Mucosa of stomach (tissue), 1 donor: ENCODE measurements at regions not wholly inside any gene's neighbourhood (a gene's known extent, or its start where the extent isn't known, plus 50 kb on each side); places are given as distances from the start of the nearest gene placed in this dataset.

ENCODE experiments used
- H3K27me3 ChIP-seq: one replicate; pipeline ENCODE4 v1.7.0; 2013; ENCODE audit warnings: mild to moderate bottlenecking, low read length; ENCODE audit not compliant: control insufficient read depth, insufficient read depth
- H3K36me3 ChIP-seq: one replicate; pipeline ENCODE4 v1.7.0; 2013; ENCODE audit warnings: low read length; ENCODE audit not compliant: control insufficient read depth, insufficient read depth
- H3K4me1 ChIP-seq: one replicate; pipeline ENCODE4 v1.7.0; 2013; ENCODE audit warnings: mild to moderate bottlenecking, low read length; ENCODE audit not compliant: control insufficient read depth, insufficient read depth
- H3K4me3 ChIP-seq: one replicate; pipeline ENCODE4 v1.7.0; 2013; ENCODE audit warnings: low read length
- H3K9ac ChIP-seq: one replicate; pipeline ENCODE4 v1.7.0; 2013; ENCODE audit warnings: mild to moderate bottlenecking, low read length, moderate library complexity
- H3K9me3 ChIP-seq: one replicate; pipeline ENCODE4 v1.7.0; 2013; ENCODE audit warnings: mild to moderate bottlenecking, low read length, moderate library complexity; ENCODE audit not compliant: control insufficient read depth
- donor health status: Pancreatic carcinoma.

DNA sequence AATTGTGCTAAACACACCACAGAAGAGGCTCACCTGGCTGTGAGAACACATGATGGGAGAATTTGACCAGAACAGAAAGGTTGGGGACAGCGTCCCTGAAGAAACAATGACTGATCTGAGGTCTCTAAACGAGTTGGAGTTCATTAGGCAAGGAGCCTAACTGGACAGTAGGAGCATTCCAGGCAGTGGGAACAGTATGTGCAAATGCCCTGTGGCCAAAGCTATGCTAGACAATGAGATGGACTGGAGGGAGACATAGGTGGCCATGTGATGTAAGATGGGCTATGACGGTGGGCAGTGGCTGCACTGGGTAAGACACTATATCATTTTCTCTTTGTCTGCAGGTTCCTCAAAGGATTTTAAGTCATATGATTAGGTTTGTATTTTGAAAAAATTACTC, 95.1 kb upstream of the ARAP3 start:
- no peaks in the 10 kb centered on the region for H3K27me3 ChIP-seq
- H3K4me3 ChIP-seq: no peak overlapping the region
- no peak overlapping the region for H3K9ac ChIP-seq
- H3K4me1 ChIP-seq: no peaks in the 10 kb centered on the region
- H3K9me3 ChIP-seq: no peaks in the 10 kb centered on the region
- H3K36me3 ChIP-seq: no peaks in the 10 kb centered on the region

DNA sequence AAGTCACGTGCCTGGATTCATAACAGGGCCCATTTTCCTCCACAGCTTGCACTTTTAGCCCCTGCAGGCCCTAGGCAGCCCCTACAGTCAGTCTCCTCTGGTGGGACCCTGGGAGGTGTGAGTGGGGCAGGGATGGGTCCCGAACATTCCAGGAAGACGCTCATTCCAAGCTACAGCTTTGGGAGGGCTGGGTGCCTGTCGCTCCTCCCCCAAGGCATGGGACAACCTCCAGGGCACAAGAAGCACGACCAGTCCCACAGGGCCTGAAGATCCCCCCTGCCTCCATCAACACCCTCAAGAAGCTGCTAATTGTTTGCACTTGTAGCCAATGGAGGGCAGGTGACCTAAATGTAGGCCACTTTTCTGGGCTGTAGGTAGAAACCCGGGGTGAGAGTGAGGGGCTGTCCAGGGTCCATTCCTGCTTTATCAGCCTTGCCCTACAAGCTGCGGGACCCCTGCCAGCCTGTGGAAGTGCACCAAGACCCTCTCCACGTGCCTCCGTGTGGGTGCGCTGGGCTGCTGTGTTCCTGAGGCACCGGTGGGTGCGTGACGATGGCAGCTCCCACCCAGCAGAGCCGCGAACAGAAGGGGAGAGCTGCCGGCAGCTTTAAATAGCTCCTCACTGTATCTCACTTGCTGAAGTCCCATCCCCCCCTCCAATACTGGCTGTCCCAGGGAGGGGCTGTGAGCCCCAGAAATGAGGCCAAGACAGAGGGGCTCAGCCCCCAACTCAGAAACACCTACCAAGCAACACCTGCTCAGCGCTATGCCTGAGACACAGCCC, 91.9 kb upstream of the ARAP3 start:
- Histone ChIP-seq H3K9me3 (no peaks in the 10 kb centered on the region), H3K4me3 (no peak overlapping the region), H3K27me3 (no peaks in the 10 kb centered on the region), H3K4me1 (no peaks in the 10 kb centered on the region), H3K36me3 (no peaks in the 10 kb centered on the region), H3K9ac (no peak overlapping the region)

DNA sequence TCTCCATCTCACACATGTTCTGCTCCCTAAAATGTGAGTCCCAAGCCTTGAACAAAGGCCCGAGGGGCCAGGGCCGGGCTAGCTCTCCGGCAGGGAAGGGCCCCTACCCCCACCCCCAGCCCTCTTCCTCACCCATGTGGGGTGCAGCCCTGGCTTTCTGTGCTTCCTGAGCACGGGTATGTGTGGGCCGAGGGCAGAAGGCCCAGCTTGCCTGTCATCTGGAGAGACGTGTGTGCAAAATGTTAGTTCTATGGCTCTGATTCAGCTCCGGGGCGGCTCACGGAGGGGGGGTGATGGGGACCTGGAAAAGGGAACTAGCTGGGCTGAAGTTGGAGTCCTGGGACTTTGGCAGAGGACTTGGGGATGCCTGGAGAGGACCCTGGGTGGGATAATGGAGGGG, 90.3 kb upstream of the ARAP3 start:
- Histone ChIP-seq H3K4me3 (no peak overlapping the region), H3K9ac (no peak overlapping the region), H3K4me1 (no peaks in the 10 kb centered on the region), H3K36me3 (no peaks in the 10 kb centered on the region), H3K9me3 (no peaks in the 10 kb centered on the region), H3K27me3 (no peaks in the 10 kb centered on the region)

DNA sequence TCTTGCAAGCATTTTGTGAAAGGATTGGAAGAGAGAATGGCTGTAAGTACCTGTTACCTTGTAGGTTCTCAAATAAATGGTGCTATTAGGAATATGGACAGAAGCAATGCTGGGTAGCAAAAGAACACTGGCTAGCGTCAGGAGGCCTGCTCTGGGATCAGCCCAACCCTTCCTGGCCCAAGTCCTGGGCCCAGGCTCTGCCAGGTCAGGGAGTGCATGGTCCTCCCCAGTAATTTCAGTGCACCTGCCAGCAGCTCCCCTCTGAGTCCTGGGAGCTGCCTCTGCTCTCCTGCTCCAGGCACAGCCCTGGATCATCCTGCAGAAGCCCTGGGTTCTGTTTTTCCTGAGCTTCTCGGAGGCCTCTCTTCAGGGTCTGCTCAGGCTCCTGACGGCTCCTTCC, 89.5 kb upstream of the ARAP3 start:
- Histone ChIP-seq H3K27me3 (no peaks in the 10 kb centered on the region), H3K36me3 (no peaks in the 10 kb centered on the region), H3K9me3 (no peaks in the 10 kb centered on the region), H3K4me1 (no peaks in the 10 kb centered on the region), H3K9ac (no peak overlapping the region), H3K4me3 (no peak overlapping the region)

DNA sequence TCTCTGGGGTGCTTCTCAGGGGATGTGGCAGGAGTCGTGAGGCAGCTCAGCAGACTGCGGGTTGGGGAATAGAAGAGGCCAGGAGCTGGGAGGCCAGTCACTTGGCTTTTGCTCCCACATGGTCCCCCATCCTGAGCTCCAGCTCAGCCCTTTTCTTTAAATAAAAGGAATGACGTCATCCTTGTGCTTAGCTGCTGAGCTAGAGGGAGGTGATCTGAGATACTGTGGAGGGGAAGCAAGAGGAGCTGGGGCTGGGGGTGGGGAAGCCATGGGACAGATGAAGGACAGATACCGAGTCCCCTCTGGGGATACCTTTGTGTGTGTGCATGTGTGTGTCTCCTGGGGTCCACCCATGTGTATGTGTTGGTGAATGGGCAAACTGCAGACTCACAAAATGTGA, 89.0 kb upstream of the ARAP3 start:
- Histone ChIP-seq H3K27me3 (no peaks in the 10 kb centered on the region), H3K4me3 (no peak overlapping the region), H3K4me1 (no peaks in the 10 kb centered on the region), H3K9ac (no peak overlapping the region), H3K36me3 (no peaks in the 10 kb centered on the region), H3K9me3 (no peaks in the 10 kb centered on the region)

DNA sequence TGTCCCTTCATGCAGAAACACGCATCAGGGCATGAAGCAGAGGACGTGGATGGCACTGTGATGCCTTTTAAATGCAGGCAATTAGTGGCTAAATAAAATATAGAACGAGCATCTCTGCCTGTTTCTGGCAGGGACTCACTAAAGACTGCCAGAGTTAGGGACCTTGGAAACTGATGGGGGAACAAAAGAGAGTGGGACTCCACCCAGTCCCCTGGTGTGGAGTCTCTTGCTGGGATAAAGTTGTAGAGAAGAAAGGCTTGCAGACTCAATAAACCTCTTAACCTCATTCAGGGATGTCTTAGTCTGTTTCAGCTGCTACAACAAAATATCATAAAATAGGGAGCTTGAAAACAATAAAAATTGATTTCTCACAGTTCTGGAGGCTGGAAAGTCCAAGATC, 87.6 kb upstream of the ARAP3 start:
- Histone ChIP-seq H3K4me1 (no peaks in the 10 kb centered on the region), H3K27me3 (no peaks in the 10 kb centered on the region), H3K9ac (no peak overlapping the region), H3K36me3 (no peaks in the 10 kb centered on the region), H3K4me3 (no peak overlapping the region), H3K9me3 (no peaks in the 10 kb centered on the region)

DNA sequence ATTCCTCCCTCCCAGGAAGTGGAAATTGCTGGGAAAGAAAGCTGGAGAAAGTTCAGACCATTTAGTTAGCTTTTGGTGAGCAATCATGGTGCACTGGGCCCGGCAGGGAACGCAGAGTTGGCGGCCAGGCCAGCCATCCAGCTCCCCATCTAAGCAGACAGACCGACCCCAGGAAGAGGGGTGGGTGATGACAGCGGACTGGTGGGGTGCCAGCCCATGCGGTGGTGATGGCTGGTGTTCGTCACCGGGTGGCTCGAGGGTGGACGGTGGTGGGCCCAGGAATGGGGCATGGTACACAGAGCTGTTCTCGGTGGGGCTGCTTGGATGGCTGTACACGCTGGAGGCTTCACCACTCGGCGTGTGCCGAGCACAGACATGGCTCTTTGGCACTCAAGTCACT, 85.6 kb upstream of the ARAP3 start:
- Histone ChIP-seq H3K4me3 (no peak overlapping the region), H3K4me1 (no peaks in the 10 kb centered on the region), H3K36me3 (no peaks in the 10 kb centered on the region)

DNA sequence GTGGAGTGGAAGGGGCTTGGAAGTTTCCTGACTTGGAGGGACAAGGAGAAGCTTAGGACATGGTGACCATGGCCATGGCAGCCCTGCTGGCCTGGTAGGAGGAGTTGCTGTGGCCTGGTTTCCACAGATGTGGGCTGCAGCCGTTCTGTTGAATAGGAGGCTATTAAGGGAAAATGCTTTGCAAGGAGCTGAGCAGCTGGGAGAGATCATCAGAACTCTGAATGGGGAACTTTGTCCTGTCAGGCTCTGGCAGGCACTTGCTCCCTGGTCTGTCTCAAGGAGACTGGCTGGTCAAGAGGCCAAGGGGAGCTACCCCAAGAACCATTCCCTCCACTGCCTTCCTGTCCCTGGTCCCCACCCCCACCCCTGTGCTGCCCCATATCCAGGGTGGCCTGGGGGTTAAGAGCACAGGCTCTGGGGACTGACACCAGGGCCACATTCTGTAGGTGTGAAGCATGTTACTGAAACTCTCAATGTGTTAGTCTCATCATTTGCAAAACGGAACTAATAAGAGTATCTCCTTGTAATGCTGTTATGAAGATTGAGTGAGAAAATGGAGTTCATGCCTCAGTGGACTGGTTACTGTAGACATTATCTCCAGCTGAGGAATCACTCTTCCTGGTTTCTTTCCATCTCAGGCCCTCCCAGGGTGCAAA, 84.0 kb upstream of the ARAP3 start:
- H3K27me3 ChIP-seq: peaks cover 14% of the 10 kb centered on the region
- no peaks in the 10 kb centered on the region for H3K4me1 ChIP-seq
- no peak overlapping the region for H3K4me3 ChIP-seq
- no peaks in the 10 kb centered on the region for H3K36me3 ChIP-seq
- H3K9me3 ChIP-seq: no peaks in the 10 kb centered on the region
- no peak overlapping the region for H3K9ac ChIP-seq

More for the DNA sequence above, 85.6 kb upstream of the ARAP3 start:
- Histone ChIP-seq H3K9me3 (no peaks in the 10 kb centered on the region), H3K9ac (no peak overlapping the region), H3K27me3 (peaks cover 1% of the 10 kb centered on the region)

DNA sequence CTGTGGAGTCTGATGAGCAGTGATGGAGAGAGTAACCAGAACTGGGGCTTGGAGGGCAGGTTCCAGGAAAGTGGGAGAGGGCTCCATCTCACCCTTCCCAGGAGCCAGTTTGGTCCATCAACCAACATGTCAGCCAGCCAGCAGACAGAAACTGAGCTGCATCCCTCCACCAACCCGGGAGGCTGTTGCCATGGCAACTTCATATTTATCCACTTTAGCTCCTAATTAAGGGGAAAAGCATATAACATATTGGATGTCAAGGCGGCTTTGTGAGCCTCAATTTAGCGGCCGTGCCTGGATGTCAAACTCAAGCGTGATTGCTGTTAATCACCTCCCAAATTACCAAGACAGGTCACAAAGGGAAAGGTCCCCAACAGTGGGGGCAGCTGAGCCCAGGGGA, 81.5 kb upstream of the ARAP3 start:
- H3K4me1 ChIP-seq: no peaks in the 10 kb centered on the region
- H3K9me3 ChIP-seq: no peaks in the 10 kb centered on the region
- H3K36me3 ChIP-seq: no peaks in the 10 kb centered on the region
- H3K27me3 ChIP-seq: peaks cover 22% of the 10 kb centered on the region
- no peak overlapping the region for H3K4me3 ChIP-seq
- H3K9ac ChIP-seq: no peak overlapping the region

DNA sequence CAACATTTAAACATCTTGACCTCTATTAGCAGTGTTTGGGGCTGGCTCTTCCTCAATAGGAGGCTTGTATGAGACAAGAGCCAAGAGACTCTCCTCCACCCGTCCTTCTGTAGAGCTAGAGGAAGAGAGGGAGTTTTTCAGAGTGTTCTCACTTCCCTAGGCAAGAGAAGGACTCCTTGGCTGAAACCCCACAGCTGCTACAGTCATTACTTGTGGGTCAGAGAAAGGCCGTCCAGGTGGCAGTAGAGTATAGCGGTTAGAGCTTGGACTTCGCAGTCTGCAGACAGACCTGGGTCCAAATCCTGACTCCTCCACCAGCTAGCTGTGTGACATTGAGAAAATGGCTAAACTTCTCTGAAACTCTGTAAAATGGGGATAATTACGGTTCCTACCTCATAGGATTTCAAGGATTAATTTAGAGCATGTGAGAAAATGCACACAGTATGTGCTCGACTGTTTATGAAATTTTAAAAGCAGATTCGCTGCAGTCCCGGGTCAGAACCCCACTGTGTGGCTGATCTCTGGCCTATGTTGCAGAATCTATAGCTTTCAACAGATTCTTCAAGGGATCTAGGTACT, 80.8 kb upstream of the ARAP3 start:
- Histone ChIP-seq H3K9ac (no peak overlapping the region), H3K4me3 (no peak overlapping the region), H3K36me3 (no peaks in the 10 kb centered on the region), H3K9me3 (no peaks in the 10 kb centered on the region), H3K4me1 (no peaks in the 10 kb centered on the region), H3K27me3 (peaks cover 28% of the 10 kb centered on the region)

DNA sequence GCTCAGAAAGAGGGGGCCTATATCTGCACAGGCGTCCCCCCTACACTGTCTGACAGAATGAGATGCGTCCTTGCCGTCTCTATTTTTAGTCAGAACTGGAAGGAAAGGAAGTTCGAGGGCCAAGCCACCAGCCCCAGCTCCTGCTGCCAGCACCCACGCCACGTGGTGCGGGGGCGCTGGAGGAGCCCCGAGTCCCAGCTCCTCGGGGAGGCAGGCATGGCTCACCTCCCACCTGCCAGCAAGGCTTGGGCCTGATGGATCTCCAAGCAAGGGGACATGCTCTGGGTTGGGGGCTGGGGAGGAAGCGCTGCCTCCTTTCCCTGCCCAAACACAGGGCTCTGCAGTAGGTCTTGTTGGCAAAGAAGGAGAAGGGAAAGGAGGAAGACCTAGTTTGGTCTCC, 80.3 kb upstream of the ARAP3 start:
- peaks cover 30% of the 10 kb centered on the region for H3K27me3 ChIP-seq
- no peaks in the 10 kb centered on the region for H3K4me1 ChIP-seq
- H3K9ac ChIP-seq: no peak overlapping the region
- H3K9me3 ChIP-seq: no peaks in the 10 kb centered on the region
- H3K4me3 ChIP-seq: no peak overlapping the region
- H3K36me3 ChIP-seq: no peaks in the 10 kb centered on the region

DNA sequence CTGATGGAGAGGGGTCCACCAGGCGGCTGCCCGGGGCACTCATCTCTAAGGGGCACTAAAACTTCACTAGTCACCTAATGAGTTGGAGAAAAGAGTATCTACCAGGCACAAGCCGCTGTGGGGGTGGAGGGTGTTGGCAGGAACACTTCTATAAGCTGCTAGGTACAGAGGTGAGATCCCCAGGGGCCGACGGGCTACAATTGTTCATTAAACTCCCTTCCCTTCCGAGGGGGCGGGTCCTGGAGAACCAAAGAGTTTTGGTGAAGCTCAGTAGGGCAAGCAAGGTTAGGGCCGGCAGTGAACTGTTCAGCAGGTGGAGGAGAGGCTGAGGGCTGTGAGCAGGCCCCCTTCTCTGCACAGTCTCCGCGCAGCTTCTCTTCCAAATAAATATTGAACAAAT, 78.7 kb upstream of the ARAP3 start:
- Histone ChIP-seq H3K9me3 (no peaks in the 10 kb centered on the region), H3K9ac (no peak overlapping the region), H3K27me3 (peaks cover 30% of the 10 kb centered on the region), H3K4me3 (no peak overlapping the region), H3K36me3 (no peaks in the 10 kb centered on the region), H3K4me1 (no peaks in the 10 kb centered on the region)
